Nephron (organoid): ENCODE measurements at regions not wholly inside any gene's neighbourhood (a gene's known extent, or its start where the extent isn't known, plus 50 kb on each side); places are given as distances from the start of the nearest gene placed in this dataset.

Experiments
- H3K27ac Mint-ChIP-seq, 3 experiments: 2 replicates each; pipeline ENCODE4 v1.8.0; 2020; ENCODE audit warnings: mixed read lengths in 3 of 3, mild to moderate bottlenecking in 2 of 3, moderate library complexity in 1 of 3
- H3K27me3 Mint-ChIP-seq: 2 replicates; pipeline ENCODE4 v1.8.0; 2021; ENCODE audit warnings: low read depth, mild to moderate bottlenecking, moderate library complexity, mixed read lengths
- H3K36me3 Mint-ChIP-seq: 2 replicates; pipeline ENCODE4 v1.8.0; 2020; ENCODE audit warnings: low read depth, mixed read lengths
- H3K4me1 Mint-ChIP-seq: 2 replicates; pipeline ENCODE4 v1.8.0; 2020; ENCODE audit warnings: mixed read lengths
- H3K4me3 Mint-ChIP-seq, 3 experiments: 2 replicates each; pipeline ENCODE4 v1.8.0; 2020; ENCODE audit warnings: mild to moderate bottlenecking in 3 of 3, mixed read lengths in 3 of 3, moderate library complexity in 2 of 3
- H3K9me3 Mint-ChIP-seq: 2 replicates; pipeline ENCODE4 v1.8.0; 2020; ENCODE audit warnings: mixed read lengths
- CTCF ChIP-seq, 3 experiments: fragments of 200-600 bp; sonication (generic); IDR thresholded peaks; one replicate each; pipeline ENCODE4 v1.5.0; 2021; ENCODE audit warnings: antibody characterized with exemption in 3 of 3; ENCODE audit not compliant: unreplicated experiment in 3 of 3

GRCh38 chr14:54116198-54116885 lies 159.7 kb upstream of the BMP4 start:
- Mint-ChIP-seq H3K4me1 (peaks cover 22% of the 10 kb centered on the region), H3K27ac (peak overlapping the region in 2 of 3 experiments; percentile 68 to 71), H3K27me3 (no peaks in the 10 kb centered on the region), H3K36me3 (no peaks in the 10 kb centered on the region), H3K9me3 (peaks cover 8% of the 10 kb centered on the region), H3K4me3 (no peak overlapping the region)
- TF ChIP-seq CTCF (IDR thresholded peaks at IDR 0.05; ENCODE audit: unreplicated experiment in 3 of 3), result no peak

- TF ChIP-seq CTCF (IDR thresholded peaks at IDR 0.05; ENCODE audit: unreplicated experiment in 3 of 3), result no peak
- no peak overlapping the region for H3K4me3 Mint-ChIP-seq
- H3K27ac Mint-ChIP-seq, result peak overlapping the region; percentile 48 to 71 (median 68)
- H3K36me3 Mint-ChIP-seq, result no peaks in the 10 kb centered on the region
- H3K9me3 Mint-ChIP-seq, result peaks cover 8% of the 10 kb centered on the region
- H3K4me1 Mint-ChIP-seq, result peaks cover 28% of the 10 kb centered on the region
- no peaks in the 10 kb centered on the region for H3K27me3 Mint-ChIP-seq
Observed at GRCh38 chr14:54116972-54117371, 160.3 kb upstream of the BMP4 start.

- peak overlapping the region in 2 of 3 experiments; percentile 68 to 71 for H3K27ac Mint-ChIP-seq
- no peaks in the 10 kb centered on the region for H3K27me3 Mint-ChIP-seq
- no peaks in the 10 kb centered on the region for H3K36me3 Mint-ChIP-seq
Observed at GRCh38 chr14:54117396-54117795, 160.8 kb upstream of the BMP4 start.

DNA sequence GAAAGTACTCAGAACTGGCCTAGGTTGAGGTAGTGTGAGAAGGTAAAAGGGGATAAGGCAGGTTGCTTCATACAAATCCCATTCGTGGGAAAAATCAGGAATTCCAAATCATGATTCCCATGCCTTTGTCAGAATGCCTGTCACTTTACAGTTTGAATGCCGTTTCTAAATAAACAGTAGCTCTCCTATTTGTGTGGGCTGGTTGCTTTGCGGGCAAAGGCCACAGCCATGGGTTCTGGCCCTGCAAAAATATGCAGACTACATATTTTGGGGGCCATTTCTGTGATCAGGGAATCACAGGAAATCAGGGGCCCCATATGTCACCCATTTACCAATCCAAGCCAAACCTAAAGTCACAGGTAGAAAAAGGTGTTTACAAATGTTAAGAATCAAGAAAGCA lies 161.3 kb upstream of the BMP4 start:
- TF ChIP-seq CTCF (IDR thresholded peaks at IDR 0.05; ENCODE audit: unreplicated experiment in 3 of 3), result no peak
- H3K4me3 Mint-ChIP-seq, result no peak overlapping the region
- peak overlapping the region in 1 of 3 experiments; percentile 30 for H3K27ac Mint-ChIP-seq
- H3K27me3 Mint-ChIP-seq, result no peaks in the 10 kb centered on the region
- peaks cover 5% of the 10 kb centered on the region for H3K9me3 Mint-ChIP-seq
- no peaks in the 10 kb centered on the region for H3K36me3 Mint-ChIP-seq
- H3K4me1 Mint-ChIP-seq, result peaks cover 32% of the 10 kb centered on the region

More at GRCh38 chr14:54117396-54117795, 160.8 kb upstream of the BMP4 start:
- no peak for TF ChIP-seq CTCF (IDR thresholded peaks at IDR 0.05; ENCODE audit: unreplicated experiment in 3 of 3)
- Mint-ChIP-seq H3K4me3 (no peak overlapping the region), H3K9me3 (peaks cover 6% of the 10 kb centered on the region), H3K4me1 (peaks cover 32% of the 10 kb centered on the region)

GRCh38 chr14:54120260-54120659 lies 163.6 kb upstream of the BMP4 start:
- no peak overlapping the region for H3K4me3 Mint-ChIP-seq
- peak overlapping the region; percentile 57 for H3K27ac Mint-ChIP-seq
- peaks cover 32% of the 10 kb centered on the region for H3K4me1 Mint-ChIP-seq
- TF ChIP-seq CTCF (IDR thresholded peaks at IDR 0.05; ENCODE audit: unreplicated experiment in 3 of 3), result no peak
- H3K9me3 Mint-ChIP-seq, result peaks cover 3% of the 10 kb centered on the region
- no peaks in the 10 kb centered on the region for H3K36me3 Mint-ChIP-seq
- no peaks in the 10 kb centered on the region for H3K27me3 Mint-ChIP-seq

GRCh38 chr14:54121466-54122027 lies 164.9 kb upstream of the BMP4 start:
- peaks cover 32% of the 10 kb centered on the region for H3K4me1 Mint-ChIP-seq
- H3K27me3 Mint-ChIP-seq, result no peaks in the 10 kb centered on the region
- no peak for TF ChIP-seq CTCF (IDR thresholded peaks at IDR 0.05; ENCODE audit: unreplicated experiment in 3 of 3)
- no peak overlapping the region for H3K4me3 Mint-ChIP-seq
- no peaks in the 10 kb centered on the region for H3K36me3 Mint-ChIP-seq
- peaks cover 3% of the 10 kb centered on the region for H3K9me3 Mint-ChIP-seq
- peak overlapping the region in 2 of 3 experiments; percentile 57 to 72 for H3K27ac Mint-ChIP-seq
